ENCODE measurements at regions not wholly inside any gene's neighbourhood (a gene's known extent, or its start where the extent isn't known, plus 50 kb on each side); places are given as distances from the start of the nearest gene placed in this dataset.

GRCh38 chr2:239456940-239457339 lies 56.1 kb upstream of the HDAC4 start:
- CTCF ChIA-PET, result no interaction called here
- no peak for TF ChIP-seq CTCF (IDR thresholded peaks at IDR 0.05; ENCODE audit: extremely low read depth in 1 of 2, insufficient read depth in 1 of 2, low read depth in 1 of 2, low read length in 2 of 2)
- TF ChIP-seq GATA2 (IDR thresholded peaks at IDR 0.05; ENCODE audit: insufficient read depth, insufficient read length, low read depth, low read length), result no peak
- no peak for TF ChIP-seq JUN (IDR thresholded peaks at IDR 0.05; ENCODE audit: borderline replicate concordance, insufficient read depth, insufficient read length, low read depth)
- no peak for TF ChIP-seq MAX (IDR thresholded peaks at IDR 0.05; ENCODE audit: insufficient read depth, insufficient read length)
- no peak for TF ChIP-seq MYC (IDR thresholded peaks at IDR 0.05; ENCODE audit: low read depth, low read length)
- no peak for TF ChIP-seq EZH2 (IDR thresholded peaks at IDR 0.05; ENCODE audit: borderline replicate concordance, low read depth, low read length, severe bottlenecking)
- no peak for TF ChIP-seq FOS (IDR thresholded peaks at IDR 0.05; ENCODE audit: borderline replicate concordance, insufficient read depth, low read length)
- no peak for TF ChIP-seq POLR2A (IDR thresholded peaks at IDR 0.05; ENCODE audit: low read depth, low read length)
- TF ChIP-seq POLR2AphosphoS5 (IDR thresholded peaks at IDR 0.05; ENCODE audit: insufficient read depth, low read depth, low read length), result no peak
- H3K9me3 ChIP-seq (replicated peaks; ENCODE audit: control insufficient read depth, insufficient read depth, low read length), result no peaks in the 10 kb centered on the region
- H3K4me2 ChIP-seq (ENCODE audit: insufficient read depth, low read length), result no peak overlapping the region
- no peak overlapping the region for H3K9ac ChIP-seq (replicated peaks; ENCODE audit: extremely low read depth, insufficient read depth, low read length)
- H3K27me3 ChIP-seq (ENCODE audit: control insufficient read depth in 2 of 2, insufficient read depth in 2 of 2, low read length in 2 of 2), result no peaks in the 10 kb centered on the region
- BruUV-seq (replicated peaks), result no TSS peak
- H3K4me1 ChIP-seq (ENCODE audit: control insufficient read depth, extremely low read depth, insufficient read depth, low read length), result no peaks in the 10 kb centered on the region
- no peak for DNase-seq (ENCODE audit: low read depth, low spot score)
- H3K9me1 ChIP-seq (replicated peaks; ENCODE audit: control insufficient read depth, extremely low read depth, insufficient read depth, low read length), result no peaks in the 10 kb centered on the region
- no peaks in the 10 kb centered on the region for H4K20me1 ChIP-seq (replicated peaks; ENCODE audit: control insufficient read depth, extremely low read depth, insufficient read depth, low read length)
- no peak for FAIRE-seq
- no peaks in the 10 kb centered on the region for H3K79me2 ChIP-seq (ENCODE audit: control insufficient read depth, insufficient read depth, low read length)
- no peak overlapping the region for H2AFZ ChIP-seq (ENCODE audit: low read depth, low read length)
- no peaks in the 10 kb centered on the region for H3K36me3 ChIP-seq (ENCODE audit: control insufficient read depth in 2 of 2, extremely low read depth in 1 of 2, insufficient read depth in 2 of 2, low read length in 2 of 2)
- dilution Hi-C loops (cut with MboI; ENCODE audit: extremely low pct_ligation_motif_present, low sequenced_read_pairs) (no loop called here), intact Hi-C loops (cut with micrococcal nuclease) (no loop called here)
- POLR2A ChIA-PET, result no interaction called here
- H3K4me3 ChIP-seq (replicated peaks in 1 of 3; ENCODE audit: insufficient read depth in 1 of 3, low read depth in 1 of 3, low read length in 3 of 3), result no peak overlapping the region
- H3K27ac ChIP-seq (ENCODE audit: insufficient read depth, low read depth, low read length), result no peak overlapping the region
